ENCODE measurements at regions not wholly inside any gene's neighbourhood (a gene's known extent, or its start where the extent isn't known, plus 50 kb on each side); places are given as distances from the start of the nearest gene placed in this dataset.

GRCh38 chr22:27684901-27685300 is 116.7 kb downstream of the MN1 start:
- Mint-ChIP-seq H3K4me3 (no peak overlapping the region), H3K27ac (no peak overlapping the region), H3K36me3 (ENCODE audit: insufficient read depth in 1 of 3, low read depth in 3 of 3) (peaks cover 0 to 18% (median 13%) of the 10 kb centered on the region in 3 experiments; a peak in 5 of 7 replicates), H3K9me3 (no peaks in the 10 kb centered on the region), H3K27me3 (ENCODE audit: low read depth) (no peaks in the 10 kb centered on the region), H3K4me1 (peaks cover 25 to 28% of the 10 kb centered on the region in 2 experiments)
- Histone ChIP-seq H3K56ac (ENCODE audit: insufficient read length, low read depth, low read length) (no peak overlapping the region), H2BK15ac (ENCODE audit: low read depth, low read length) (no peak overlapping the region), H3K14ac (ENCODE audit: insufficient read depth, low read length) (no peak overlapping the region), H2BK5ac (ENCODE audit: insufficient read length, low read length) (no peak overlapping the region), H2BK20ac (ENCODE audit: low read depth, low read length, poor library complexity, severe bottlenecking) (no peak overlapping the region), H3K4me2 (ENCODE audit: insufficient read depth, insufficient read length, low read length) (no peak overlapping the region), H2BK120ac (ENCODE audit: low read depth, low read length, poor library complexity, severe bottlenecking) (no peak overlapping the region), H3K27me3 (ENCODE audit: insufficient read depth, low read length) (no peaks in the 10 kb centered on the region), H3K18ac (ENCODE audit: insufficient read length, low read depth, low read length) (no peak overlapping the region), H3K79me1 (ENCODE audit: insufficient read depth, low read depth, low read length, poor library complexity, severe bottlenecking) (no peaks in the 10 kb centered on the region), H4K8ac (replicated peaks; ENCODE audit: insufficient read length, low read depth, low read length) (no peak overlapping the region), H3K4ac (ENCODE audit: low read depth, low read length) (no peak overlapping the region), H3K27ac (ENCODE audit: insufficient read length, low read depth, low read length) (no peak overlapping the region), H3K79me2 (ENCODE audit: insufficient read depth, low read length) (no peaks in the 10 kb centered on the region; the same call in 1 of the 2 replicates), H3K9me3 (ENCODE audit: control insufficient read depth, low read depth, low read length) (no peaks in the 10 kb centered on the region), H2AK5ac (ENCODE audit: insufficient read length, low read length) (no peak overlapping the region), H3K23ac (ENCODE audit: insufficient read length, low read depth, low read length) (no peak overlapping the region), H3K9ac (ENCODE audit: extremely low read depth, insufficient read length, low read length) (no peak overlapping the region), H2BK12ac (ENCODE audit: insufficient read length, low read depth, low read length) (no peak overlapping the region), H4K20me1 (ENCODE audit: control insufficient read depth, insufficient read depth, insufficient read length) (peaks cover 3% of the 10 kb centered on the region), H4K5ac (ENCODE audit: insufficient read length, low read depth, low read length) (no peak overlapping the region), H3T11ph (ENCODE audit: low read length) (no peak overlapping the region), H3K4me1 (ENCODE audit: insufficient read depth, low read length) (peaks cover 5% of the 10 kb centered on the region; the same call in 1 of the 2 replicates), H2AFZ (ENCODE audit: low read length) (no peak overlapping the region), H4K91ac (ENCODE audit: insufficient read length, low read depth, low read length) (no peak overlapping the region), H3K23me2 (ENCODE audit: insufficient read length, low read depth, low read length, poor library complexity, severe bottlenecking) (no peaks in the 10 kb centered on the region)
- no peak for TF ChIP-seq CTCF (conservative IDR thresholded peaks at IDR 0.05)
- WGBS (ENCODE audit: extremely low coverage, insufficient read length, low lambda C conversion rate) = no CpG with 5 or more reads among the region's 9 CpGs
- DNase-seq = no peak
